PC-3 (cell line): ENCODE measurements at regions not wholly inside any gene's neighbourhood (a gene's known extent, or its start where the extent isn't known, plus 50 kb on each side); places are given as distances from the start of the nearest gene placed in this dataset.

ENCODE experiments used
- ATAC-seq: fragments of 200-7000 bp; cut with Tn5 transposase; 2 replicates; pipeline ENCODE4 v1.9.1; 2020; ENCODE audit warnings: mild to moderate bottlenecking, moderate library complexity
- BruUV-seq: library from RNA; stranded (reverse); fragments of 400-500 nt; replicated peaks from 2 replicates; lab custom pipeline; 2021; lab: Mats Ljungman, UMichigan
- CTCF ChIA-PET: fragments of 300-600 bp; sonication (Branson Sonifier 250); formaldehyde crosslinking; loops from one replicate; lab custom pipeline; 2022; ENCODE audit warnings: antibody characterized with exemption; lab: Charles Lee
- POLR2A ChIA-PET: fragments of 300-600 bp; sonication (Branson Sonifier 250); formaldehyde crosslinking; loops from one replicate; lab custom pipeline; 2022; ENCODE audit warnings: antibody characterized with exemption; ENCODE audit not compliant: unreplicated experiment; lab: Charles Lee
- DNase-seq: peaks from one replicate; pipeline ENCODE4 v3.0.0-alpha.2; 2015
- H2AFZ ChIP-seq: fragments of 300-600 bp; sonication (generic); 2 replicates; pipeline ENCODE4 v1.6.0; 2016; ENCODE audit warnings: antibody characterized with exemption, low read length
- H3F3A ChIP-seq: fragments of 300-600 bp; sonication (generic); one replicate; pipeline ENCODE4 v1.6.0; 2017; ENCODE audit warnings: antibody characterized with exemption, low read length, control low read depth, mild to moderate bottlenecking; ENCODE audit not compliant: unreplicated experiment
- H3K27ac ChIP-seq: fragments of 300-600 bp; sonication (generic); 2 replicates; pipeline ENCODE4 v1.5.1; 2016; ENCODE audit warnings: mild to moderate bottlenecking, low read length
- H3K27me3 ChIP-seq: fragments of 300-600 bp; sonication (generic); 2 replicates; pipeline ENCODE4 v1.6.1; 2016; ENCODE audit warnings: low read length, mixed read lengths
- H3K36me3 ChIP-seq: fragments of 300-600 bp; sonication (generic); 2 replicates; pipeline ENCODE4 v1.6.1; 2016; ENCODE audit warnings: low read depth, mixed run types, low read length, mixed read lengths
- H3K4me1 ChIP-seq: fragments of 300-600 bp; sonication (generic); 2 replicates; pipeline ENCODE4 v1.5.1; 2016; ENCODE audit warnings: low read length; ENCODE audit not compliant: insufficient read depth
- H3K4me2 ChIP-seq: fragments of 300-600 bp; sonication (generic); 2 replicates; pipeline ENCODE4 v1.6.0; 2016; ENCODE audit warnings: low read length
- H3K4me3 ChIP-seq: fragments of 300-600 bp; sonication (generic); 2 replicates; pipeline ENCODE4 v1.5.1; 2016; ENCODE audit warnings: mild to moderate bottlenecking, low read length, mixed read lengths
- H3K79me2 ChIP-seq: fragments of 300-600 bp; sonication (generic); 2 replicates; pipeline ENCODE4 v1.6.1; 2017; ENCODE audit warnings: low read length, mixed read lengths
- H3K9ac ChIP-seq: fragments of 300-600 bp; sonication (generic); 2 replicates; pipeline ENCODE4 v1.6.0; 2016; ENCODE audit warnings: mild to moderate bottlenecking, low read length
- H3K9me2 ChIP-seq: fragments of 300-600 bp; sonication (generic); replicated peaks from 2 replicates; pipeline ENCODE4 v1.6.1; 2016; ENCODE audit warnings: mixed run types, low read length, mixed read lengths
- H3K9me3 ChIP-seq: fragments of 300-600 bp; sonication (generic); 2 replicates; pipeline ENCODE4 v1.6.1; 2016; ENCODE audit warnings: low read length, mixed read lengths
- H4K20me1 ChIP-seq: fragments of 300-600 bp; sonication (generic); 2 replicates; pipeline ENCODE4 v1.6.1; 2016; ENCODE audit warnings: low read length, mixed read lengths
- CTCF ChIP-seq: fragments of 300-600 bp; sonication (generic); conservative IDR thresholded peaks from 2 replicates; pipeline ENCODE4 v1.5.1; 2017; ENCODE audit warnings: antibody characterized with exemption, low read depth, mild to moderate bottlenecking, low read length
- EZH2 ChIP-seq: fragments of 300-600 bp; sonication (generic); IDR thresholded peaks from one replicate; pipeline ENCODE4 v1.6.1; 2017; ENCODE audit warnings: antibody characterized with exemption, mild to moderate bottlenecking, low read length; ENCODE audit not compliant: unreplicated experiment
- EZH2phosphoT487 ChIP-seq: fragments of 300-600 bp; sonication (generic); IDR thresholded peaks from 2 replicates; pipeline ENCODE4 v1.6.1; 2018; ENCODE audit warnings: mild to moderate bottlenecking, antibody characterized with exemption, low read length, borderline replicate concordance
- intact Hi-C: fragments of 100-400 bp; cut with micrococcal nuclease; formaldehyde crosslinking; loops from 2 replicates; pipeline ENCODE4 v1.9.0; 2023

- Histone ChIP-seq H3F3A (no peaks in the 10 kb centered on the region), H3K27ac (no peak overlapping the region), H3K4me2 (no peak overlapping the region), H3K9ac (no peak overlapping the region), H3K27me3 (no peaks in the 10 kb centered on the region), H3K9me2 (no peaks in the 10 kb centered on the region), H3K4me1 (peaks cover 23% of the 10 kb centered on the region), H3K36me3 (no peaks in the 10 kb centered on the region), H2AFZ (no peak overlapping the region), H3K79me2 (no peaks in the 10 kb centered on the region), H4K20me1 (no peaks in the 10 kb centered on the region), H3K4me3 (no peak overlapping the region), H3K9me3 (no peaks in the 10 kb centered on the region)
- BruUV-seq: no TSS peak
- TF ChIP-seq EZH2phosphoT487 (no peak), CTCF (no peak), EZH2 (no peak)
- POLR2A ChIA-PET: no interaction called here
- no peak for ATAC-seq
- intact Hi-C loops: no loop called here
- CTCF ChIA-PET: no interaction called here
- no peak for DNase-seq
Measured at GRCh38 chr4:155535802-155536454, 130.7 kb upstream of the GUCY1A1 start.

GRCh38 chr4:155532373-155533085 is 134.1 kb upstream of the GUCY1A1 start:
- Histone ChIP-seq H3K27me3 (no peaks in the 10 kb centered on the region), H3K27ac (0 out of 2 replicates have a peak overlapping the region, but pooled peaks have one; percentile 96), H3K9me3 (no peaks in the 10 kb centered on the region), H3K4me3 (no peak overlapping the region), H3K9ac (no peak overlapping the region), H3K4me2 (no peak overlapping the region), H4K20me1 (no peaks in the 10 kb centered on the region), H3K4me1 (peaks cover 38% of the 10 kb centered on the region), H3K36me3 (no peaks in the 10 kb centered on the region; the same call in 1 of the 2 replicates), H3K79me2 (no peaks in the 10 kb centered on the region), H3F3A (no peaks in the 10 kb centered on the region), H3K9me2 (no peaks in the 10 kb centered on the region), H2AFZ (peak overlapping the region; percentile 35; the same call in 1 of the 2 replicates)
- POLR2A ChIA-PET: interaction anchor here (0.6 kb wide), 1 partner anchor 1529 kb away, joined by 3 read pairs; no protein-coding TSS in a partner anchor
- ATAC-seq (no peak), DNase-seq (no peak)
- CTCF ChIA-PET: no interaction called here
- BruUV-seq: no TSS peak
- TF ChIP-seq CTCF (no peak), EZH2 (no peak), EZH2phosphoT487 (no peak)
- intact Hi-C loops: loop anchor here (5.0 kb wide), 1 partner anchor 135 kb away; the partner anchor contains the start of gene GUCY1A1
